Naive B cell (primary cell): ENCODE measurements at regions not wholly inside any gene's neighbourhood (a gene's known extent, or its start where the extent isn't known, plus 50 kb on each side); places are given as distances from the start of the nearest gene placed in this dataset.
A peak's percentile ranks its signal among the peaks of the same experiment; 100 is the strongest.
"Not testable (repeated sequence)": the region's sequence is repeated elsewhere in the genome, so short reads cannot be mapped to it uniquely, and the experiment has no call there.

Source experiments
- ATAC-seq, 2 donors: fragments of 150-1000 bp; cut with Tn5 transposase; 2 replicates each; pipeline ENCODE4 v1.10.0; 2021; ENCODE audit warnings: low read depth in 2 of 2, mild to moderate bottlenecking in 2 of 2, moderate library complexity in 2 of 2
- DNase-seq: peaks from one replicate; pipeline ENCODE4 v3.0.0; 2022
- H3K27ac Mint-ChIP-seq, 6 donors: one replicate each; pipeline ENCODE4 v1.8.0; 2020 to 2022; ENCODE audit warnings: mild to moderate bottlenecking in 6 of 6, mixed read lengths in 6 of 6, moderate library complexity in 5 of 6, inconsistent platforms in 2 of 6
- H3K27me3 Mint-ChIP-seq, 3 donors: one replicate each; pipeline ENCODE4 v1.8.0; 2021 to 2022; ENCODE audit warnings: mixed read lengths in 3 of 3, mild to moderate bottlenecking in 1 of 3
- H3K36me3 Mint-ChIP-seq, 2 donors: one replicate each; pipeline ENCODE4 v1.8.0; 2020 to 2022; ENCODE audit warnings: mixed read lengths in 2 of 2, inconsistent platforms in 1 of 2, mild to moderate bottlenecking in 1 of 2
- H3K4me1 Mint-ChIP-seq, 3 donors: one replicate each; pipeline ENCODE4 v1.8.0; 2020 to 2022; ENCODE audit warnings: mixed read lengths in 3 of 3, inconsistent platforms in 1 of 3, mild to moderate bottlenecking in 1 of 3, moderate library complexity in 1 of 3
- H3K4me3 Mint-ChIP-seq, 8 donors: one replicate each; pipeline ENCODE4 v1.8.0; 2020 to 2022; ENCODE audit warnings: mild to moderate bottlenecking in 8 of 8, mixed read lengths in 8 of 8, moderate library complexity in 8 of 8, inconsistent platforms in 2 of 8
- H3K9me3 Mint-ChIP-seq, 7 donors: one replicate each; pipeline ENCODE4 v1.8.0; 2020 to 2022; ENCODE audit warnings: mixed read lengths in 7 of 7, mild to moderate bottlenecking in 5 of 7, inconsistent platforms in 2 of 7, moderate library complexity in 1 of 7

- H3K4me3 Mint-ChIP-seq = no peak overlapping the region
- no peak overlapping the region for H3K27ac Mint-ChIP-seq
- H3K4me1 Mint-ChIP-seq = no peaks in the 10 kb centered on the region
- H3K36me3 Mint-ChIP-seq = no peaks in the 10 kb centered on the region
- DNase-seq (no peak), ATAC-seq (no peak)
- peaks cover 0 to 3% (median 0%) of the 10 kb centered on the region in 7 donors for H3K9me3 Mint-ChIP-seq
- peaks cover 4 to 36% (median 18%) of the 10 kb centered on the region in 3 donors for H3K27me3 Mint-ChIP-seq
Measured at GRCh38 chr9:86494644-86495111, 140.5 kb upstream of the TUT7 start.

- H3K27me3 Mint-ChIP-seq = peaks cover 6 to 9% (median 8%) of the 10 kb centered on the region in 3 donors
- no peak overlapping the region for H3K27ac Mint-ChIP-seq
- DNase-seq (no peak), ATAC-seq (no peak)
- no peaks in the 10 kb centered on the region for H3K36me3 Mint-ChIP-seq
- no peaks in the 10 kb centered on the region for H3K4me1 Mint-ChIP-seq
- no peak overlapping the region for H3K4me3 Mint-ChIP-seq
- H3K9me3 Mint-ChIP-seq = peaks cover 0 to 2% (median 0%) of the 10 kb centered on the region in 7 donors
Measured at GRCh38 chr9:86491468-86492266, 137.5 kb upstream of the TUT7 start.

GRCh38 chr9:86488794-86489193 lies 134.6 kb upstream of the TUT7 start:
- Mint-ChIP-seq H3K27me3 (peaks cover 0 to 8% (median 6%) of the 10 kb centered on the region in 3 donors), H3K9me3 (no peaks in the 10 kb centered on the region), H3K36me3 (no peaks in the 10 kb centered on the region), H3K27ac (no peak overlapping the region), H3K4me1 (peaks cover 0 to 6% (median 0%) of the 10 kb centered on the region in 3 donors), H3K4me3 (no peak overlapping the region)
- DNase-seq = no peak
- ATAC-seq = no peak

- Mint-ChIP-seq H3K36me3 (no peaks in the 10 kb centered on the region), H3K27ac (peak overlapping the region in 1 of 6 donors; percentile 93), H3K4me1 (peaks cover 0 to 6% (median 0%) of the 10 kb centered on the region in 3 donors), H3K4me3 (no peak overlapping the region), H3K9me3 (no peaks in the 10 kb centered on the region), H3K27me3 (peaks cover 0 to 8% (median 6%) of the 10 kb centered on the region in 3 donors)
- no peak for ATAC-seq
- no peak for DNase-seq
Measured at GRCh38 chr9:86488345-86488744, 134.1 kb upstream of the TUT7 start.

GRCh38 chr9:86487838-86488233 lies 133.6 kb upstream of the TUT7 start:
- no peaks in the 10 kb centered on the region for H3K36me3 Mint-ChIP-seq
- no peak overlapping the region for H3K4me3 Mint-ChIP-seq
- peaks cover 0 to 8% (median 6%) of the 10 kb centered on the region in 3 donors for H3K27me3 Mint-ChIP-seq
- no peak overlapping the region for H3K27ac Mint-ChIP-seq
- no peak for DNase-seq
- ATAC-seq = no peak
- H3K4me1 Mint-ChIP-seq = peaks cover 0 to 6% (median 0%) of the 10 kb centered on the region in 3 donors
- no peaks in the 10 kb centered on the region for H3K9me3 Mint-ChIP-seq

GRCh38 chr9:86486891-86487837 lies 133.0 kb upstream of the TUT7 start:
- peaks cover 0 to 8% (median 6%) of the 10 kb centered on the region in 3 donors for H3K27me3 Mint-ChIP-seq
- H3K4me1 Mint-ChIP-seq = peaks cover 0 to 6% (median 0%) of the 10 kb centered on the region in 3 donors
- H3K9me3 Mint-ChIP-seq = no peaks in the 10 kb centered on the region
- DNase-seq (no peak), ATAC-seq (no peak)
- no peak overlapping the region for H3K27ac Mint-ChIP-seq
- no peaks in the 10 kb centered on the region for H3K36me3 Mint-ChIP-seq
- H3K4me3 Mint-ChIP-seq = no peak overlapping the region

- peak overlapping the region in 1 of 6 donors; percentile 3 for H3K27ac Mint-ChIP-seq
- no peaks in the 10 kb centered on the region for H3K36me3 Mint-ChIP-seq
- peaks cover 0 to 4% (median 0%) of the 10 kb centered on the region in 3 donors for H3K27me3 Mint-ChIP-seq
- DNase-seq (no peak), ATAC-seq (no peak)
- H3K4me3 Mint-ChIP-seq = peak overlapping the region in 2 of 8 donors; percentile 11 to 37
- peaks cover 0 to 4% (median 0%) of the 10 kb centered on the region in 7 donors for H3K9me3 Mint-ChIP-seq
- H3K4me1 Mint-ChIP-seq = peaks cover 0 to 6% (median 0%) of the 10 kb centered on the region in 3 donors
Measured at GRCh38 chr9:86485359-86485758, 131.1 kb upstream of the TUT7 start.

GRCh38 chr9:86483496-86483895 lies 129.3 kb upstream of the TUT7 start:
- Mint-ChIP-seq H3K4me3 (no peak overlapping the region), H3K4me1 (peaks cover 0 to 6% (median 0%) of the 10 kb centered on the region in 3 donors), H3K36me3 (no peaks in the 10 kb centered on the region), H3K27ac (no peak overlapping the region), H3K27me3 (peaks cover 4 to 6% (median 5%) of the 10 kb centered on the region in 3 donors), H3K9me3 (peaks cover 0 to 4% (median 0%) of the 10 kb centered on the region in 7 donors)
- no peak for DNase-seq
- no peak for ATAC-seq

GRCh38 chr9:86481466-86481865 lies 127.3 kb upstream of the TUT7 start:
- no peak for ATAC-seq
- peaks cover 0 to 6% (median 0%) of the 10 kb centered on the region in 3 donors for H3K4me1 Mint-ChIP-seq

GRCh38 chr9:86475255-86475654 lies 121.0 kb upstream of the TUT7 start:
- not testable (repeated sequence) for H3K4me3 Mint-ChIP-seq, H3K9me3 Mint-ChIP-seq, H3K4me1 Mint-ChIP-seq, ATAC-seq, H3K27ac Mint-ChIP-seq, DNase-seq, H3K36me3 Mint-ChIP-seq
- peaks cover 8 to 22% (median 13%) of the 10 kb centered on the region in 3 donors for H3K27me3 Mint-ChIP-seq

More at GRCh38 chr9:86481466-86481865, 127.3 kb upstream of the TUT7 start:
- Mint-ChIP-seq H3K9me3 (peaks cover 0 to 4% (median 2%) of the 10 kb centered on the region in 7 donors), H3K4me3 (no peak overlapping the region), H3K27ac (no peak overlapping the region), H3K27me3 (peaks cover 3 to 17% (median 5%) of the 10 kb centered on the region in 3 donors), H3K36me3 (no peaks in the 10 kb centered on the region)
- no peak for DNase-seq

GRCh38 chr9:86471171-86471815 lies 117.1 kb upstream of the TUT7 start:
- no peaks in the 10 kb centered on the region for H3K4me1 Mint-ChIP-seq
- peaks cover 12 to 28% (median 13%) of the 10 kb centered on the region in 3 donors for H3K27me3 Mint-ChIP-seq
- no peak overlapping the region for H3K4me3 Mint-ChIP-seq
- peaks cover 0 to 4% (median 0%) of the 10 kb centered on the region in 7 donors for H3K9me3 Mint-ChIP-seq
- no peak overlapping the region for H3K27ac Mint-ChIP-seq
- H3K36me3 Mint-ChIP-seq = no peaks in the 10 kb centered on the region
- ATAC-seq = no peak
- DNase-seq = no peak

- Mint-ChIP-seq H3K4me3 (no peak overlapping the region), H3K27me3 (peaks cover 12 to 29% (median 17%) of the 10 kb centered on the region in 3 donors)
- ATAC-seq = no peak
Measured at GRCh38 chr9:86470326-86470725, 116.1 kb upstream of the TUT7 start.

More at GRCh38 chr9:86470326-86470725, 116.1 kb upstream of the TUT7 start:
- Mint-ChIP-seq H3K9me3 (peaks cover 0 to 4% (median 0%) of the 10 kb centered on the region in 7 donors), H3K4me1 (no peaks in the 10 kb centered on the region), H3K36me3 (no peaks in the 10 kb centered on the region), H3K27ac (no peak overlapping the region)
- no peak for DNase-seq
